HG02943 (cell line): ENCODE measurements at regions not wholly inside any gene's neighbourhood (a gene's known extent, or its start where the extent isn't known, plus 50 kb on each side); places are given as distances from the start of the nearest gene placed in this dataset.

Experiments
- ATAC-seq: cut with Tn5 transposase; IDR thresholded peaks from one replicate; pipeline ENCODE4 v1.9.1; 2021; ENCODE audit warnings: mild to moderate bottlenecking, low read depth, moderate library complexity; ENCODE audit not compliant: unreplicated experiment

- no peak for ATAC-seq
Observed at GRCh38 chr12:85352016-85352415, 72.0 kb downstream of the ALX1 start.

GRCh38 chr12:85356596-85357385 is 76.8 kb downstream of the ALX1 start:
- no peak for ATAC-seq

- ATAC-seq: no peak
Observed at GRCh38 chr12:85357609-85358008, 77.6 kb downstream of the ALX1 start.

GRCh38 chr12:85358715-85359114 is 78.7 kb downstream of the ALX1 start:
- no peak for ATAC-seq

GRCh38 chr12:85363382-85364190 is 83.6 kb downstream of the ALX1 start:
- ATAC-seq: no peak

- no peak for ATAC-seq
Observed at GRCh38 chr12:85367936-85368335, 87.9 kb downstream of the ALX1 start.

- ATAC-seq: no peak
Observed at GRCh38 chr12:85369365-85370154, 89.5 kb downstream of the ALX1 start.

GRCh38 chr12:85373045-85373444 is 93.0 kb downstream of the ALX1 start:
- no peak for ATAC-seq

- no peak for ATAC-seq
Observed at GRCh38 chr12:85374981-85375380, 95.0 kb downstream of the ALX1 start.

- no peak for ATAC-seq
Observed at GRCh38 chr12:85385406-85385805, 105.4 kb downstream of the ALX1 start.

GRCh38 chr12:85390266-85390665 is 110.2 kb downstream of the ALX1 start:
- ATAC-seq: no peak

- ATAC-seq: no peak
Observed at GRCh38 chr12:85392508-85392907, 112.5 kb downstream of the ALX1 start.

GRCh38 chr12:85393606-85394005 is 113.6 kb downstream of the ALX1 start:
- ATAC-seq: no peak

- ATAC-seq: no peak
Observed at GRCh38 chr12:85394065-85394464, 114.0 kb downstream of the ALX1 start.

GRCh38 chr12:85394809-85395208 is 114.8 kb downstream of the ALX1 start:
- no peak for ATAC-seq

GRCh38 chr12:85405262-85405661 is 125.2 kb downstream of the ALX1 start:
- no peak for ATAC-seq

GRCh38 chr12:85405781-85406522 is 125.9 kb downstream of the ALX1 start:
- no peak for ATAC-seq

GRCh38 chr12:85413266-85413665 is 133.2 kb downstream of the ALX1 start:
- no peak for ATAC-seq

GRCh38 chr12:85422762-85423161 is 142.7 kb downstream of the ALX1 start:
- no peak for ATAC-seq

- ATAC-seq: peak; percentile 67
Observed at GRCh38 chr12:85423947-85424346, 143.9 kb downstream of the ALX1 start.
